H1 (cell line): ENCODE measurements at regions not wholly inside any gene's neighbourhood (a gene's known extent, or its start where the extent isn't known, plus 50 kb on each side); places are given as distances from the start of the nearest gene placed in this dataset.

Experiments
- CTCF ChIA-PET: fragments of 300-600 bp; sonication (Branson Sonifier 250); formaldehyde crosslinking; loops from one replicate; lab custom pipeline; 2021; ENCODE audit not compliant: partially characterized antibody; lab: Charles Lee
- POLR2A ChIA-PET: fragments of 300-600 bp; sonication (Branson Sonifier 250); formaldehyde crosslinking; loops from one replicate; lab custom pipeline; 2021; ENCODE audit warnings: inconsistent platforms; ENCODE audit not compliant: partially characterized antibody; lab: Charles Lee
- DNase-seq, 2 experiments: peaks; one replicate each; pipeline versions ENCODE4 v3.0.0 to v3.0.0-alpha.2; 2010 to 2022; ENCODE audit warnings: low spot score in 2 of 2, low read depth in 1 of 2, mixed read lengths in 1 of 2
- FAIRE-seq: peaks from 2 replicates; lab custom pipeline; 2011; peaks lifted over from hg19 to GRCh38; lab: Jason Lieb, UNC
- H2AFZ ChIP-seq: 2 replicates; pipeline ENCODE4 v1.8.1; 2012; ENCODE audit warnings: low read length, inconsistent platforms
- H2AK5ac ChIP-seq: 2 replicates; pipeline ENCODE4 v1.6.1; 2013; ENCODE audit warnings: low read depth, low read length
- H2BK120ac ChIP-seq: replicated peaks from 2 replicates; pipeline ENCODE3; 2013; ENCODE audit warnings: low read depth, low read length, inconsistent platforms
- H2BK12ac ChIP-seq: 2 replicates; pipeline ENCODE4 v1.6.1; 2013; ENCODE audit warnings: low read depth, low read length
- H2BK15ac ChIP-seq: 2 replicates; pipeline ENCODE4 v1.6.1; 2013; ENCODE audit warnings: low read length
- H2BK20ac ChIP-seq: 2 replicates; pipeline ENCODE4 v1.6.1; 2013; ENCODE audit warnings: low read length
- H2BK5ac ChIP-seq: 2 replicates; pipeline ENCODE4 v1.6.1; 2013; ENCODE audit warnings: low read depth, low read length
- H3K14ac ChIP-seq: 2 replicates; pipeline ENCODE4 v1.6.1; 2013; ENCODE audit warnings: inconsistent platforms; ENCODE audit not compliant: insufficient read length
- H3K18ac ChIP-seq: 2 replicates; pipeline ENCODE4 v1.6.1; 2013; ENCODE audit warnings: low read length; ENCODE audit errors: extremely low read depth
- H3K23ac ChIP-seq: 2 replicates; pipeline ENCODE4 v1.6.1; 2013; ENCODE audit warnings: inconsistent platforms; ENCODE audit not compliant: insufficient read length
- H3K23me2 ChIP-seq: 2 replicates; pipeline ENCODE4 v1.6.1; 2013; ENCODE audit warnings: low read depth, low read length
- H3K27ac ChIP-seq: 2 replicates; pipeline ENCODE4 v1.6.1; 2011; ENCODE audit warnings: low read depth, low read length, inconsistent platforms
- H3K27me3 ChIP-seq, 4 experiments: replicated peaks in 1 of 4; 1 replicate in 1 of 4; 2 replicates in 3 of 4; pipeline versions ENCODE4 v1.6.1 to v1.8.1; 2011 to 2013; ENCODE audit warnings: low read length in 3 of 4, mild to moderate bottlenecking in 3 of 4, inconsistent platforms in 2 of 4, mixed read lengths in 2 of 4, moderate library complexity in 1 of 4; ENCODE audit not compliant: control insufficient read depth in 3 of 4, insufficient read depth in 3 of 4; ENCODE audit errors: extremely low read depth in 1 of 4
- H3K36me3 ChIP-seq, 4 experiments: 2 replicates each; pipeline versions ENCODE4 v1.6.1 to v1.8.1; 2011 to 2013; ENCODE audit warnings: mild to moderate bottlenecking in 4 of 4, low read length in 3 of 4, moderate library complexity in 2 of 4, control low read depth in 1 of 4, inconsistent platforms in 1 of 4; ENCODE audit not compliant: insufficient read depth in 4 of 4, control insufficient read depth in 2 of 4
- H3K4ac ChIP-seq: replicated peaks from 2 replicates; pipeline ENCODE3; 2013; ENCODE audit warnings: low read length, low read depth, mixed read lengths, inconsistent platforms; ENCODE audit not compliant: insufficient read length
- H3K4me1 ChIP-seq, 4 experiments: replicated peaks in 1 of 4; 1 replicate in 1 of 4; 2 replicates in 3 of 4; pipeline versions ENCODE4 v1.6.1 to v1.8.1; 2011 to 2013; ENCODE audit warnings: low read length in 3 of 4, inconsistent platforms in 2 of 4, mixed read lengths in 1 of 4; ENCODE audit not compliant: insufficient read depth in 4 of 4, control insufficient read depth in 3 of 4
- H3K4me2 ChIP-seq, 2 experiments: 2 replicates each; pipeline versions ENCODE4 v1.6.1 to v1.8.1; 2011 to 2013; ENCODE audit warnings: low read depth in 2 of 2, low read length in 2 of 2, control low read depth in 1 of 2, inconsistent platforms in 1 of 2, mild to moderate bottlenecking in 1 of 2; ENCODE audit not compliant: insufficient read depth in 1 of 2
- H3K4me3 ChIP-seq, 4 experiments: fragments of 200-600, 300-600 bp in 1 of 4; sonication (generic), shearing (Covaris generic), sonication (Bioruptor Twin) in 1 of 4; 2 replicates each; pipeline versions ENCODE4 v1.5.1 to v1.8.1; 2011 to 2016; ENCODE audit warnings: low read length in 4 of 4, low read depth in 3 of 4, control low read depth in 2 of 4, inconsistent platforms in 2 of 4, mild to moderate bottlenecking in 2 of 4, mixed read lengths in 1 of 4, moderate library complexity in 1 of 4; ENCODE audit not compliant: insufficient read depth in 2 of 4; ENCODE audit errors: extremely low read depth in 1 of 4
- H3K56ac ChIP-seq: replicated peaks from 2 replicates; pipeline ENCODE3; 2013; ENCODE audit warnings: low read depth, mild to moderate bottlenecking, mixed read lengths, low read length, inconsistent platforms; ENCODE audit not compliant: insufficient read length
- H3K79me1 ChIP-seq: 2 replicates; pipeline ENCODE4 v1.6.1; 2013; ENCODE audit warnings: low read depth, low read length, control low read depth
- H3K79me2 ChIP-seq, 2 experiments: 2 replicates each; pipeline versions ENCODE4 v1.6.1 to v1.8.1; 2012 to 2013; ENCODE audit warnings: low read length in 2 of 2, mild to moderate bottlenecking in 2 of 2, inconsistent platforms in 1 of 2; ENCODE audit not compliant: insufficient read depth in 2 of 2, control insufficient read depth in 1 of 2
- H3K9ac ChIP-seq, 4 experiments: replicated peaks in 1 of 4; 1 replicate in 1 of 4; 2 replicates in 3 of 4; pipeline versions ENCODE4 v1.6.1 to v1.8.1; 2011 to 2013; ENCODE audit warnings: low read depth in 3 of 4, low read length in 3 of 4, control low read depth in 2 of 4, mild to moderate bottlenecking in 2 of 4, moderate library complexity in 2 of 4, inconsistent platforms in 1 of 4; ENCODE audit errors: extremely low read depth in 1 of 4
- H3K9me3 ChIP-seq, 2 experiments: 2 replicates each; pipeline versions ENCODE4 v1.6.1 to v1.8.1; 2012 to 2013; ENCODE audit warnings: mild to moderate bottlenecking in 2 of 2, moderate library complexity in 2 of 2, control low read depth in 1 of 2, inconsistent platforms in 1 of 2, low read depth in 1 of 2, low read length in 1 of 2, mixed read lengths in 1 of 2; ENCODE audit not compliant: insufficient read depth in 2 of 2
- H4K20me1 ChIP-seq, 2 experiments: replicated peaks in 1 of 2; 2 replicates each; pipeline versions ENCODE3 to v1.8.1; 2011 to 2013; ENCODE audit warnings: inconsistent platforms in 2 of 2, low read length in 2 of 2, mild to moderate bottlenecking in 1 of 2; ENCODE audit not compliant: insufficient read depth in 2 of 2, control insufficient read depth in 1 of 2
- H4K5ac ChIP-seq: 2 replicates; pipeline ENCODE4 v1.6.1; 2013; ENCODE audit warnings: low read length, low read depth, mixed read lengths, inconsistent platforms; ENCODE audit not compliant: insufficient read length
- H4K8ac ChIP-seq: 2 replicates; pipeline ENCODE4 v1.8.0; 2013; ENCODE audit warnings: mild to moderate bottlenecking, moderate library complexity, low read length, inconsistent platforms; ENCODE audit not compliant: insufficient read depth; ENCODE audit errors: extremely low read depth
- H4K91ac ChIP-seq: replicated peaks from 2 replicates; pipeline ENCODE3; 2013; ENCODE audit warnings: low read length, mixed read lengths, inconsistent platforms; ENCODE audit not compliant: insufficient read length
- CBX8 ChIP-seq: fragments of 300-800, 300-1000 bp; sonication (generic); IDR thresholded peaks from 2 replicates; pipeline ENCODE4 v1.7.1; 2016; ENCODE audit warnings: low read depth, low read length, borderline replicate concordance
- CHD1 ChIP-seq: IDR thresholded peaks from 2 replicates; pipeline ENCODE4 v1.6.1; 2012; ENCODE audit warnings: low read depth, low read length, improper control_type of control experiment
- EGR1 ChIP-seq: IDR thresholded peaks from 2 replicates; pipeline ENCODE4 v1.6.1; 2011; ENCODE audit warnings: low read depth, low read length, borderline replicate concordance
- JUN ChIP-seq: IDR thresholded peaks from 2 replicates; pipeline ENCODE4 v1.6.1; 2011; ENCODE audit warnings: low read depth, mild to moderate bottlenecking, improper control_type of control experiment, low read length
- JUND ChIP-seq: IDR thresholded peaks from 2 replicates; pipeline ENCODE4 v1.6.1; 2011; ENCODE audit warnings: mild to moderate bottlenecking, improper control_type of control experiment, low read length
- KDM5A ChIP-seq: fragments of 200-600 bp; IDR thresholded peaks from 2 replicates; pipeline ENCODE4 v1.7.1; 2012; ENCODE audit warnings: mild to moderate bottlenecking, low read length, inconsistent platforms, mixed read lengths
- NANOG ChIP-seq: IDR thresholded peaks from 2 replicates; pipeline ENCODE4 v1.6.1; 2011; ENCODE audit warnings: low read length, low read depth, mild to moderate bottlenecking, inconsistent platforms; ENCODE audit not compliant: insufficient read depth, poor library complexity, severe bottlenecking
- SUZ12 ChIP-seq: fragments of 200-600 bp; sonication (generic); IDR thresholded peaks from 2 replicates; pipeline ENCODE4 v1.6.1; 2012; ENCODE audit warnings: mild to moderate bottlenecking, inconsistent platforms, low read length, moderate library complexity, mixed read lengths
- TEAD4 ChIP-seq: IDR thresholded peaks from 2 replicates; pipeline ENCODE4 v1.6.1; 2012; ENCODE audit warnings: low read depth, low read length, inconsistent platforms, mixed read lengths
- YY1 ChIP-seq: IDR thresholded peaks from 2 replicates; pipeline ENCODE4 v1.6.1; 2011; ENCODE audit warnings: low read depth, mild to moderate bottlenecking, low read length
- WGBS, 2 experiments: shearing (Covaris generic) in 1 of 2; methylation state at CpG; one replicate each; pipeline versions ENCODE4 v1.1.6 to v1.1.7; 2013 to 2015; ENCODE audit warnings: low lambda C conversion rate in 2 of 2, mixed read lengths in 2 of 2, inconsistent platforms in 1 of 2, low coverage in 1 of 2, missing lambda C conversion rate in 1 of 2; ENCODE audit not compliant: insufficient replicate concordance in 2 of 2, insufficient coverage in 1 of 2, insufficient read length in 1 of 2; ENCODE audit errors: extremely low coverage in 1 of 2, missing lambda C conversion rate in 1 of 2; 5-methylcytosine and 5-hydroxymethylcytosine counted together
- TF ChIP-seq, protein P1 (sequence below): IDR thresholded peaks from 2 replicates; pipeline ENCODE4 v1.6.1; 2012; ENCODE audit warnings: low read length, inconsistent platforms

DNA sequence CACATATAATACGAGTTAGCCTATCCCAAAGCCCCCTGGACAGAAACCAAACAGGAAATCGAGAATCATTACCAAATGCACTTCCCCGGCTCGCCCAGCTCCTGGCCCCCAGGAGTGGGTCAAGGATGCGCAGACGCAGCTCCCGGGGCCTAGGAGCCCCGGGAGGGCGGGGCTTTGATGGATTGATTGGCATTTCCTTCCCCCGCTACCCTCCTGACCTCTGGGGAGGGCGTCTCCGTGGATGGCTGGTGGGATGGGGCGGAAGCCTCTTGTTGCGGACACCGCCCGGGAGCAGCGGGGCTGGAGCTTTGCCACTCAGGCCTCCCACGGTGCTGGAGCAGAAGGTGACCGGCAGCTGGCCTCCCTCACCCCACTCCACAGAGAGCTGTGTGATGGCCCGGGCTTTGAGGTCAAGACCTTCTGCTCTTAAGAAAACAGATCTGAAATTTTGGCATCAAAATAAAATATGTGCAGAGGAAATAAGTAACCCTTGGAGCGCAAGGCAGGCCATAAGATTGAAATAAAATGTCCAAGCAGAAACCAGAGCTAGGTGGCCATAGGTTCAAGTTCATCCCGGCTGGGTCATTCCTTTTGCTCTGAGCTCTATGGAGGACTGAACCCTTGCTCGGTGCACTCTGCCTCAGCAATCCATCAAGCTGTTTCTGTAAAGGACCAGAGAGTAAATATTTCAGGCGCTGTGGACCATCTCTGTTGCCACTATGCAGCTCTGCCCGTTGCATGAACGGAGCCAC lies 262.3 kb downstream of the SOX9 start:
- 64% methylated on average over 26 of the region's 26 CpGs; no CpG with 5 or more reads in 1 of the 2 experiments for WGBS, 2 experiments
- no peak overlapping the region for H2BK120ac ChIP-seq
- H3K79me2 ChIP-seq = no peaks in the 10 kb centered on the region
- no peak overlapping the region for H4K91ac ChIP-seq
- no peak overlapping the region for H3K56ac ChIP-seq
- H3K36me3 ChIP-seq = no peaks in the 10 kb centered on the region
- H2BK15ac ChIP-seq = no peak overlapping the region
- no peak overlapping the region for H3K4me3 ChIP-seq
- H3K14ac ChIP-seq = no peak overlapping the region
- H3K79me1 ChIP-seq = no peaks in the 10 kb centered on the region
- no peaks in the 10 kb centered on the region for H3K9me3 ChIP-seq
- H4K20me1 ChIP-seq = no peaks in the 10 kb centered on the region
- peaks cover 3 to 22% (median 13%) of the 10 kb centered on the region in 4 experiments for H3K4me1 ChIP-seq
- 0 out of 2 replicates have a peak overlapping the region, but pooled peaks have one; percentile 50 for H2BK5ac ChIP-seq
- no peak overlapping the region for H3K23ac ChIP-seq
- no peak overlapping the region for H2BK12ac ChIP-seq
- DNase-seq (peak in 1 of 2 experiments; percentile 66), FAIRE-seq (no peak)
- POLR2A ChIA-PET = interaction anchor here (0.6 kb wide), 1 partner anchor 15 kb away, joined by 4 read pairs; no protein-coding TSS in a partner anchor
- H3K27ac ChIP-seq = no peak overlapping the region
- peaks cover 0 to 7% (median 1%) of the 10 kb centered on the region in 4 experiments; a peak in 4 of 7 replicates for H3K27me3 ChIP-seq
- no peak overlapping the region for H3K4ac ChIP-seq
- H3K4me2 ChIP-seq = peak overlapping the region in 1 of 2 experiments; percentile 35; a peak in 1 of 4 replicates
- CTCF ChIA-PET = interaction anchor here (0.6 to 2.4 kb wide), 6 partner anchors 8 to 1378 kb away, joined by 3 to 9 read pairs (median 3); no protein-coding TSS in a partner anchor
- H4K5ac ChIP-seq = no peak overlapping the region
- H2AFZ ChIP-seq = no peak overlapping the region
- H2BK20ac ChIP-seq = peak overlapping the region; percentile 48; the same call in 1 of the 2 replicates
- peak overlapping the region; percentile 16 for H4K8ac ChIP-seq
- H3K18ac ChIP-seq = no peak overlapping the region
- no peaks in the 10 kb centered on the region for H3K23me2 ChIP-seq
- no peak overlapping the region; the same call in 1 of the 2 replicates for H2AK5ac ChIP-seq
- H3K9ac ChIP-seq = no peak overlapping the region
- no peak for TF ChIP-seq JUN
- TF ChIP-seq KDM5A = no peak
- TF ChIP-seq, protein P1, sequence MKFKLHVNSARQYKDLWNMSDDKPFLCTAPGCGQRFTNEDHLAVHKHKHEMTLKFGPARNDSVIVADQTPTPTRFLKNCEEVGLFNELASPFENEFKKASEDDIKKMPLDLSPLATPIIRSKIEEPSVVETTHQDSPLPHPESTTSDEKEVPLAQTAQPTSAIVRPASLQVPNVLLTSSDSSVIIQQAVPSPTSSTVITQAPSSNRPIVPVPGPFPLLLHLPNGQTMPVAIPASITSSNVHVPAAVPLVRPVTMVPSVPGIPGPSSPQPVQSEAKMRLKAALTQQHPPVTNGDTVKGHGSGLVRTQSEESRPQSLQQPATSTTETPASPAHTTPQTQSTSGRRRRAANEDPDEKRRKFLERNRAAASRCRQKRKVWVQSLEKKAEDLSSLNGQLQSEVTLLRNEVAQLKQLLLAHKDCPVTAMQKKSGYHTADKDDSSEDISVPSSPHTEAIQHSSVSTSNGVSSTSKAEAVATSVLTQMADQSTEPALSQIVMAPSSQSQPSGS = no peak
- no peak for TF ChIP-seq EGR1
- TF ChIP-seq NANOG = no peak
- TF ChIP-seq JUND = no peak
- no peak for TF ChIP-seq SUZ12
- no peak for TF ChIP-seq TEAD4
- TF ChIP-seq CHD1 = no peak
- no peak for TF ChIP-seq CBX8
- TF ChIP-seq YY1 = no peak
